ENCODE measurements at regions not wholly inside any gene's neighbourhood (a gene's known extent, or its start where the extent isn't known, plus 50 kb on each side); places are given as distances from the start of the nearest gene placed in this dataset.
A peak's percentile ranks its signal among the peaks of the same experiment; 100 is the strongest.
"Not testable (repeated sequence)": the region's sequence is repeated elsewhere in the genome, so short reads cannot be mapped to it uniquely, and the experiment has no call there.

- DNase-seq (ENCODE audit: low read depth in 4 of 4, low spot score in 2 of 4), result no peak
These were observed 56.1 kb downstream of the FEZF1 start for GRCh38 chr7:122248472-122248871.

GRCh38 chr7:122238729-122239128 lies 65.8 kb downstream of the FEZF1 start:
- DNase-seq (ENCODE audit: low read depth in 4 of 4, low spot score in 2 of 4), result not testable (repeated sequence)

GRCh38 chr7:122238297-122238696 lies 66.3 kb downstream of the FEZF1 start:
- DNase-seq (ENCODE audit: low read depth in 4 of 4, low spot score in 2 of 4), result not testable (repeated sequence)

DNA sequence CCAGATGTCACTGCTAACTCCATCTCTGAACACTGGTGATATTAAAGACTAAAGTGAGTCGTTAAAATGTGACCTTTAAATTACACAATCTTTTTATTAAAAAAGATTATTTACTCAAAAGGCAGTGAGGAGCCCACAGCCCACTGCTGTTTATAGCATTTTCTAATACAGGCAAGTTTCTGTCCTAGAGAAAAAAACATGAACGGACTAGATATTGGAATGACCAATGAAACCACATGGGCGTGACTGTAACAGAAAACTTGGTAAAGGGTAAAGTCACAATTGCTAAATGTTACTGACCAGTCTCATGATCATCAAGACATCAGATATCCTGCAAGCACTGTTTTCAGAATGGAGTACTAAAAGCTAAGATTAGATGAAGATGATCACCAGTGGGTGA lies 78.7 kb downstream of the FEZF1 start:
- no peak for DNase-seq (ENCODE audit: low read depth in 4 of 4, low spot score in 2 of 4)

DNA sequence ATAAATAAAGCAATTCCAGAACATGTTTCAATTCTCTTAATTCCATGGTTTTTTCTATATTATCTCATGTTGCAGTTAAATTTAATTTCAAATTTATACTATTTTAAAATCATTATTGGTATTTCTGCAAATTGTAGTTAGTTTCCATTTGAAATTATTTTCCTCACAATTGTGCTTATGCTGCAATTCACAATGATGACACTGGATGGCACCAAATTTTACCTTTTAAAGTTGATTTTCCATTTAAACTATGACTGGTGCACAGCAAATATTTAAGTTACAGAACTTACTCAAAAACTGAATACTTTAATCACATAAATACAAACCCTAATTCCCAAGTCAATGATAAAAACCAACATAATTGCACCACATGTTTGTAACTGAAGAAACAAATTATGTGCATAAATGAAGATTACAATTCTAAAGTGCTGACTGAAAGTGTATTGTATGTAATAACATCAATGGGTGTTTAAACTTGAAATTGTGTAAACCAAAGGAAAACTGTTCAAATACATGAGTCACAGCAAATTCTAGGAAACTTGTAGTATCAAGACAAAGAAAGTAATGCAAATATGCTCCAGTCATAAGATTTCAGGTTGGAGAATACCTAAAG lies 75.3 kb upstream of the AASS start:
- peak in 1 of 4 donors; percentile 10 for DNase-seq (ENCODE audit: low read depth in 4 of 4, low spot score in 2 of 4)

DNA sequence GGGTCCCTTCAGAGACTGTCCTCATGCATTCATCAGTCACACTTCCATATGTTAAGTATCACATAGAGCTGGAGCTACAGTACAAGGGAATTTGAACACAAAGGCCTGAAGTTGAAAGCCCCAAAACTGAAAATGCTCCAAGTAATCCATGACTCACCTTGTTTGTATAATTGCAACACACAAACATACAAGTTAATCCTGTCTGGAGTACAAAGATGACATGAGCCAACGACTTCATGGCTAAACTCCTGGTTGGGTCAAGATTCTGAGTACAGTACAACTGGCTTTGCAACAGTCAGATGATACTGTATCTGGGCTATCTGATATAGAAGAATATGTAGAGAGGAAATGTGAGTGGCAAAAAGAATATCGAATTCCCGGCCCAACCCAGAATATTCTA lies 73.1 kb upstream of the AASS start:
- no peak for DNase-seq (ENCODE audit: low read depth in 4 of 4, low spot score in 2 of 4)

- no peak for DNase-seq (ENCODE audit: low read depth in 4 of 4, low spot score in 2 of 4)
These were observed 68.7 kb upstream of the AASS start for GRCh38 chr7:122212754-122213153.

DNA sequence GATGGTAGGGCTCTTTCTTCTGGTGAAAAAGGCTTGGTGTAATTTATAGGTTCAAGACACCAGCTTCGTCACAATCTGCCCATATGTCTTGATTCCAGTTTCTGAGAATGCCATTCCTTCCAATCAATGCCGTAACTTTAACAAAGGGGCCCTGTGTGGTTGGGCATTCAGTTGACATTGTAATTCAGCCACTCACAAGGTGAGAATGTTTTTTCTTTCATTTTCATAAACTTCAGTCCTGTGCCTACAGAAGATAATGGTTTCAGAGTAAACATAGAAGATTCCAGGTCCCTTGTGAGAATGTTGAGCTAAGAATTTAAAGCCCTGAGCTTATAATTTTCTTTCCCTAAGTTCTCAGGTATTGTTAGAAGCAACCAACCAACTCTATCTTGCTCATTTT lies 67.3 kb upstream of the AASS start:
- DNase-seq (ENCODE audit: low read depth in 4 of 4, low spot score in 2 of 4), result no peak

DNA sequence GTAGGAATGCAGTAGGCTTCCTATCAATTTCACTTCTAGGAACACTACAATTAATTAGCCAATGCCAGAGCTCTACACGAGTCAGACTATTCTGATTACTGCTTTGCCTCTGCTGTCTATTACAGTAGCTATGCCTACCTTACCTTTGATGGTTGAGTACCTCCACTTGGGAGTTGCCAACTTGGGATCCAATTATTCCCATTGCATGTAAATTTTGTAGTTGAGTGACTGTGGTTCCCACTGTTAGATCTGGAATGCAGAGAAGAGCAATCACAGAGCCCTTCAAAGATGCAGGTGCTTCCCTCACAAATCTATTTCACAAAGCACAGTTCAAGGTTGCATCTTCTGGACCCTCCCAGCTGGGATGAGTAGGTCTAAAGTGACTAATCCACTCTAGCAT lies 62.9 kb upstream of the AASS start:
- DNase-seq (ENCODE audit: low read depth in 4 of 4, low spot score in 2 of 4), result no peak

GRCh38 chr7:122203814-122204213 lies 59.8 kb upstream of the AASS start:
- no peak for DNase-seq (ENCODE audit: low read depth in 4 of 4, low spot score in 2 of 4)

DNA sequence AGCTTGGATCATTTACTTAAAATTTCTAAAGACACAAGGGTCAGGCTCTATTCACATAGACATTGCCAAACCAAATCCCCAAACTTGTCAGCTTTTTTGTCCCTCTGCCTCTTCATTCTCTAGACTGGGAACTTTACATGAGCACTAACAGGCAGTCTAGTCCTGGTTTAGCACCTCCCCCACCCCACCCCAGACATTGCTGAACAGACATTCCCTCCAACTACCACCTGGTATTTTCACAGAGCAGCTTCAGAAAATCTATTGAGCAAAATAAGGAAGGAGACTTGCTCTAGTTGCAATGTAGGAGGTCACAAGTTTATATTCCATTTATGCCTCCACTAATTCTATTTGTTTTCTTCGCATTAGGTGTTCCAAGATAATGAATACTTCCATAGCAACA lies 56.8 kb upstream of the AASS start:
- no peak for DNase-seq (ENCODE audit: low read depth in 4 of 4, low spot score in 2 of 4)

GRCh38 chr7:122199171-122199570 lies 55.1 kb upstream of the AASS start:
- DNase-seq (ENCODE audit: low read depth in 4 of 4, low spot score in 2 of 4), result no peak

- DNase-seq (ENCODE audit: low read depth in 4 of 4, low spot score in 2 of 4), result no peak
These were observed 54.5 kb upstream of the AASS start for GRCh38 chr7:122198581-122198980.

Data from left renal cortex interstitium (tissue), 4 donors.